ENCODE measurements at regions not wholly inside any gene's neighbourhood (a gene's known extent, or its start where the extent isn't known, plus 50 kb on each side); places are given as distances from the start of the nearest gene placed in this dataset.

GRCh38 chr15:47461652-47462141, 255.6 kb upstream of the SEMA6D start:
- no peak for TF ChIP-seq CTCF (IDR thresholded peaks at IDR 0.05)
- no peak for TF ChIP-seq POLR2A (IDR thresholded peaks at IDR 0.05)
- Histone ChIP-seq H3K27me3 (no peaks in the 10 kb centered on the region), H3K4me3 (no peak overlapping the region), H3K27ac (no peak overlapping the region), H3K9me3 (no peaks in the 10 kb centered on the region), H3K4me1 (no peaks in the 10 kb centered on the region), H3K36me3 (replicated peaks in 1 of 2; ENCODE audit: insufficient read depth in 1 of 2, low read depth in 2 of 2) (no peaks in the 10 kb centered on the region)
- ATAC-seq: no peak
- 92% methylated on average over 3 of the region's 3 CpGs for WGBS, 2 donors
- intact Hi-C loops (cut with DNase I): no loop called here
- DNase-seq: no peak

GRCh38 chr15:47466357-47466756, 250.9 kb upstream of the SEMA6D start:
- Histone ChIP-seq H3K27ac (no peak overlapping the region), H3K4me3 (no peak overlapping the region), H3K4me1 (no peaks in the 10 kb centered on the region), H3K27me3 (no peaks in the 10 kb centered on the region), H3K9me3 (no peaks in the 10 kb centered on the region), H3K36me3 (replicated peaks in 1 of 2; ENCODE audit: insufficient read depth in 1 of 2, low read depth in 2 of 2) (no peaks in the 10 kb centered on the region)
- TF ChIP-seq POLR2A (IDR thresholded peaks at IDR 0.05): no peak
- TF ChIP-seq CTCF (IDR thresholded peaks at IDR 0.05): no peak
- no peak for ATAC-seq
- intact Hi-C loops (cut with DNase I): no loop called here
- 41 to 69% methylated on average over 1 of the region's 1 CpG for WGBS, 2 donors
- no peak for DNase-seq

GRCh38 chr15:47470983-47471382, 246.3 kb upstream of the SEMA6D start:
- 49 to 61% methylated on average over 4 of the region's 4 CpGs for WGBS, 2 donors
- intact Hi-C loops (cut with DNase I): no loop called here
- ATAC-seq (no peak), DNase-seq (no peak)
- Histone ChIP-seq H3K27me3 (no peaks in the 10 kb centered on the region), H3K9me3 (no peaks in the 10 kb centered on the region), H3K4me3 (no peak overlapping the region), H3K4me1 (peaks cover 9% of the 10 kb centered on the region), H3K36me3 (replicated peaks in 1 of 2; ENCODE audit: insufficient read depth in 1 of 2, low read depth in 2 of 2) (no peaks in the 10 kb centered on the region), H3K27ac (no peak overlapping the region)
- TF ChIP-seq CTCF (IDR thresholded peaks at IDR 0.05) (no peak), POLR2A (IDR thresholded peaks at IDR 0.05) (no peak)

- TF ChIP-seq CTCF (IDR thresholded peaks at IDR 0.05) (no peak), POLR2A (IDR thresholded peaks at IDR 0.05) (no peak)
- Histone ChIP-seq H3K4me3 (no peak overlapping the region), H3K9me3 (no peaks in the 10 kb centered on the region), H3K27me3 (no peaks in the 10 kb centered on the region), H3K36me3 (replicated peaks in 1 of 2; ENCODE audit: insufficient read depth in 1 of 2, low read depth in 2 of 2) (no peaks in the 10 kb centered on the region), H3K4me1 (peaks cover 9% of the 10 kb centered on the region), H3K27ac (no peak overlapping the region)
- no peak for ATAC-seq
- 81 to 88% methylated on average over 5 to 6 of the region's 6 CpGs for WGBS, 2 donors
- intact Hi-C loops (cut with DNase I): no loop called here
- DNase-seq: no peak
These were observed 244.1 kb upstream of the SEMA6D start for GRCh38 chr15:47473106-47473725.

- peak overlapping the region in 2 of 4 donors; percentile 34 to 56 for H3K27ac ChIP-seq
- 27 to 34% methylated on average over 4 of the region's 4 CpGs for WGBS, 2 donors
- ATAC-seq: peak; percentile 83
- peaks cover 9% of the 10 kb centered on the region for H3K4me1 ChIP-seq
- intact Hi-C loops (cut with DNase I): no loop called here
- no peaks in the 10 kb centered on the region for H3K27me3 ChIP-seq
- no peaks in the 10 kb centered on the region for H3K9me3 ChIP-seq
- DNase-seq: peak; percentile 54 to 81 (median 76)
- no peaks in the 10 kb centered on the region for H3K36me3 ChIP-seq (replicated peaks in 1 of 2; ENCODE audit: insufficient read depth in 1 of 2, low read depth in 2 of 2)
- H3K4me3 ChIP-seq: no peak overlapping the region
- TF ChIP-seq CTCF (IDR thresholded peaks at IDR 0.05) (no peak), POLR2A (IDR thresholded peaks at IDR 0.05) (no peak)
These were observed 243.5 kb upstream of the SEMA6D start for GRCh38 chr15:47473832-47474231.

All from body of pancreas (tissue), 4 donors.